Fibroblast of skin of abdomen (primary cell): ENCODE measurements at regions not wholly inside any gene's neighbourhood (a gene's known extent, or its start where the extent isn't known, plus 50 kb on each side); places are given as distances from the start of the nearest gene placed in this dataset.

ENCODE experiments used
- DNase-seq: peaks from one replicate; pipeline ENCODE4 v3.0.0-alpha.2; 2013

- no peak for DNase-seq
Measured at GRCh38 chr2:81263989-81264388, 959.4 kb upstream of the LRRTM1 start.

DNA sequence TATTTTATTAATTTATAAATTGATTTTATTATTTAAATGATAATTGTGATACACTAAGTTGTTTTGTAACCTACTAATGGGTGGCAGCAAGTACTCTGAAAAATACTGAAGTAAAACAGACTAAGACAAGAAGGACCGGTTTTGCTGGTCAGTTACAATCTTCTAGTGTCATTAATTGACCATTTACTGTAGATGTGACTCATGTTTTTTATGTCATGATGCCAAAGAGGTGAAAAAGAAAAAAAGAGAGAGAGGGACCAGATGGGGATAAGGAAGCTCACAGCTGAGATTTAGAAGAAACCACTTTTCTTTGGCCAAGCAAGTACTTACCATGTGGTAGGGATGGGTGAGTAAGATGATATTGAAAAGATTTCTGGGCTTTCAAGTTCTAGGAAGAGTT, 955.8 kb upstream of the LRRTM1 start:
- no peak for DNase-seq

- DNase-seq = no peak
Measured at GRCh38 chr2:81250270-81250669, 945.7 kb upstream of the LRRTM1 start.

DNA sequence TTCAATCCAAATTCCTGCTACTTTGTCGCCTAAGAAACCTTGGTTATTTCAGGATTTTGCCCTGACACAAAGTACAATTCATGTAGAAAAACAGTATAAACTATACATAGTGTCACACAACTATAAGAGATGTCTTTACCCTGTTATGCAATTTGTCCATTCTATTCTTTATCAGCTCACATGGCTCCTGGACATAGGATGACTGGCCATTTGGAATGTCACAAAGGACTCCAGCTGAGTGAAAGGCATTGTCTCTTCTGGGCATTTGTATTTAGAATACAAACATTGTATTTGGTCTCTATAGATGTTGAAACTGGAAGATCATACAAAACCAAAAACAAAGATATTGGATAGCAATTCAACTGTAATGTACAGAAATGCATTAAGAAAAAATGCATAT, 944.6 kb upstream of the LRRTM1 start:
- DNase-seq = no peak

DNA sequence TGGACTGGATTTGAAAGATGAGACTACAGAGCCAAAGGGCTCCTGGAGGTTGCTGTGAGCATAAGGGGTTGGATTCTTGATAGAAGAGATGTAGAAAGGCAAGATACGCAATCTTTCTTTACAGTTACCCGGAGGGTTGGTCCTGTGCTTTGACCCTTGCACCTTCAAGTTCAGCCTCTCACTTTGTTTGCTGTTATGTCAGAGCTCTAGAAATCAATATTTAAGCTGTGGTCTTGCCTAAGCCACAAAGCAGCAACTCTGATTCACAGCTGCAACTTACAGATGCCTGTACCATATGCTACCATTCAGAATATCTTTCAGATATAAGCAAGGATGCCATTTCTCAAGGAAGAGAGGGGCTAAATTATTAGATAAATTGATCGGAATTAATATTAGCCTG, 943.1 kb upstream of the LRRTM1 start:
- DNase-seq = no peak

DNA sequence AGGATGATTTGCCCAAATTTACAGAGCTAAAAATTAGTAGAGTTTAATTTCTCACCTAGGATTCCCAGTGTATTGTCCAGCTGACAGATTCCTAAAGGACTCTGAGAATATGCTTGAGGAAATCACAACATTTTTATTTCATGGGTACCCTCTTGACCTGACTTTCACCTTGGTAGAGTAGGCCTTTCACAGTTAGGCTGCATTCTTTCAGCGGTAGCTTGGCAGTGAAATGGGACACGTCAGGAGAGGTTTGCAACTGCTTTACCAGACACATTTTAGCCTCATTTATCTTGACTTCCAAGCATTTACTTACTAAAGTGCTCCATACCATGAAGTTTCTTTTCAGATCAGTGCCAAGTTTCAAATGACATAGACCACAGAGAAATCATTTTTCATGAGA, 937.9 kb upstream of the LRRTM1 start:
- DNase-seq = no peak

- DNase-seq = no peak
Measured at GRCh38 chr2:81238462-81238861, 933.9 kb upstream of the LRRTM1 start.

DNA sequence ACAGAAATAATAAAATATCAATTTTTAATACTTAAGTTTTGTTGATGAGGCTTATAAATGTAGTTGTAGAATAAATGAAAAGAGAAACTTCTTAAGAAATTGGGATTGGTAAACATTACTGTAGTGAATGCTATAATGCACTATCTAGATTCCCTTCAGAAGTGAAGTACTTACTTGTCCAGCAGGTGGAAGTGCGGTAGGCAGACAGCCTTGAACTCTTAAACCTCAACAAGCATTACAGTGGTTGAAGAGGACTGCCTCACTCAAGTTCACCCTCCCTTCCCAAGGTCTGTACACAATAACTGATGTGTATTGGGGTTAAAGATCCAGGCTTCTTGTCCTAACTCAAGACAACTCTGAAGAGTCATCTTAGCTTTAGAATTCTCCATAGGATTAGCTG, 931.0 kb upstream of the LRRTM1 start:
- no peak for DNase-seq

DNA sequence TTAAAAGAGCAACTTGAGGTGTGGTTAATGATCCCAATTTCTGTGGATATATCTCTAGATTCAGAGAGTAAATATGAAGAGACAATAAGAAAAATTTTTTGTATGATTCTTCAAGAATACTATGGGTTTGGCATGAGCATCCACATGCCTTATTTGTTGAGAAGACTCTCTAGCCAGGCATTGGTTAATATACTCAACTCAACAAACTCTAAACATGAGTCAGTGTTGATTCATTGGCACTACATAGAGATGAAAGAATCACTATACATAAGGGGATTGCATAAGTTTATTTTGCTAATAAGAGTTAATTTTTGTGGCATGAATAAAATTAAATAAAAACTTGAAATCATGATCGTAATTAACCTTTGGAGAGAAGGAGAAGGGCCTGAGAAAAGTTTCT, 930.2 kb upstream of the LRRTM1 start:
- no peak for DNase-seq

DNA sequence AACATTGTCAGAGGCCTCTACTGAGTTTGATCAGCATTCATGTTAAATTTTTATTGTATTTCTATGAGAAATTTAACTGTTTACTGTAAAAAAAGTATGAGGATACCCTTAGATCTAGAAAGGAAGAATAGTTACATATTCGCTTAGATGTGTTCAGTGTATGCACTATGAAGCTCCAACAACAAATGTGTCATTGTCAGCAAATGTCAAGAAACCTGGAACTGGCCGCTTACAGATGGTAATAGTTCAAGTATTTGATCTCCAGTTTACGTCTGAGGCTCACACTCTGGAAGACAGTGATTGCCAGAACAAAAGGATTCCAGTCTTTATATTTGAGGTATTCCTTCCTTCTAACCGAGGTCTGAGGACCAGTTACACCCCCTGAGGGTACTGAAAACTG, 921.2 kb upstream of the LRRTM1 start:
- DNase-seq = no peak

DNA sequence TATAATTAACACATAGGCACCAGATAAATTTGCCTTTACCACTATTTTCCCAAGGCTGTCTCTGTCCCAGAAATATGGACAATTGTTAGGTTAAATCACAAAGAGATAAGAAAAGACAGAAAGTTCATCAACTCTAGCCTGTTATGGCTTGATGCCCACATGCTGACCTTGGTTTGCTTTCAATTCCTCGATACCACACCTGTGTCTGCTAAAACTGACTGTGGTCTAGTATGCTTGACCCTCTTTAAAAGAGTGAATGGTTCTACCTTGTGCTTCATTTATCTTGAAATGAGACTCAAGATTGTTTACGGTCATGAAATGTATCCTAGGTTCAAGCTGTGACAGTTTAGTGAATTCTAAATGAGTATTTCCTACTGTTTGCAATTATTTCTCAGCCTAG, 909.0 kb upstream of the LRRTM1 start:
- DNase-seq = no peak

GRCh38 chr2:81206216-81206615, 901.7 kb upstream of the LRRTM1 start:
- DNase-seq = no peak

DNA sequence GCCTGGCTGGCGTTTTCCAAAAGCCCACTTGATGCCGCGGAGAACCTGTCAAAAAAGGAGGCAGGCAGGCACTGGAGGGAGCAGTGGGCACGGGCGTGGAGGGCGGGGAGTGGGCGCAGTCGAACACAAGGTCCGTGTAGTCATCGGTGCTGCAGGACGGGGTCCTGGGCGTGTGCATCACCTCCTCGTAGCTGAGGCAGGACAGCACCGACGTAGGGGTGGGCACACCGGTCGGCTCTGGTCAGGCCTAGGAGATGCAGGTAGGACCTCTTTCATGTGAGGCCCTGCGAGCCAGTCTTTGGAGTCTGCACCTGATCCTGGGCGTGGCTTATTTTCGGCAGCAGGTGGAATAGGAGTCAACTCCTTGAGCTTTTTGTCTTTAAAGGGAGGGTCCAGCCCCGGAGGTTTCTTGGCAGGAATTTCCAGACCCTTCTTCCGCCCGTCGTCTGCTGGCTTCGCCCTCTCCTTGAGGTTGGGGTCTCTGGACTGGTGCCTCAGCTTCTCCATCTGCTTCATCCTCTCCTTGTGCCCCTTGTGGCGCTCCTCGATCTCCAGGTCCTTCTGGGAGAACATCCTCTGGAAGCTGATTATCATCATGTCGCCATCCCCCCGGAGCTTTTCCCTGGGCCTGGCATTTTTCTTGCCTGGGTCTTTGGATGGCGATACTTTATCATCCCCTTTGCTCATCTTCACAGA, 892.5 kb upstream of the LRRTM1 start:
- DNase-seq = no peak

DNA sequence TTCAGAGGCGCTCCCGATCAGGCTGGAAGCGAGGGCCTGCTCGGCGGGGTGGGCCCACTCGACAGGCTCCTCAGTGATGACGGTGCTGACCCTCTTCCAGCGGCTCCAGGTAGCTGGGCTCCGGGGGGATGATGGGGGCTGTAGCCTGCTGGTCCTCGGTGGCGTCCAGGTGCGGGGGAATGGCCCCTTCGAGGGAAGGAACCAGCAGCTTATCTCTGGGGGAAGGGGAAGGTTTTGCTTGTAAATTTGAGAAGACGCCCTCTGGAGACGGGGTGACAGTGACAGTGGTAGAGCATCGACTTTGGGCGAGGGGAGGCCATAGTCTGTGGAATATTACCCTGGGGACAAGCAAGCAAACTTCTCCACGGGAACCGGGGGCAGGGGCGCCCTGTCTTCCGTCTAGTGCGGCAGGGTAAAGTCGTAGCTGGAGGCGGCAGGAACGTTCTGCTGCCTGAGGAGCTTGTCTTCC, 891.9 kb upstream of the LRRTM1 start:
- no peak for DNase-seq

- no peak for DNase-seq
Measured at GRCh38 chr2:81195774-81196382, 891.3 kb upstream of the LRRTM1 start.

DNA sequence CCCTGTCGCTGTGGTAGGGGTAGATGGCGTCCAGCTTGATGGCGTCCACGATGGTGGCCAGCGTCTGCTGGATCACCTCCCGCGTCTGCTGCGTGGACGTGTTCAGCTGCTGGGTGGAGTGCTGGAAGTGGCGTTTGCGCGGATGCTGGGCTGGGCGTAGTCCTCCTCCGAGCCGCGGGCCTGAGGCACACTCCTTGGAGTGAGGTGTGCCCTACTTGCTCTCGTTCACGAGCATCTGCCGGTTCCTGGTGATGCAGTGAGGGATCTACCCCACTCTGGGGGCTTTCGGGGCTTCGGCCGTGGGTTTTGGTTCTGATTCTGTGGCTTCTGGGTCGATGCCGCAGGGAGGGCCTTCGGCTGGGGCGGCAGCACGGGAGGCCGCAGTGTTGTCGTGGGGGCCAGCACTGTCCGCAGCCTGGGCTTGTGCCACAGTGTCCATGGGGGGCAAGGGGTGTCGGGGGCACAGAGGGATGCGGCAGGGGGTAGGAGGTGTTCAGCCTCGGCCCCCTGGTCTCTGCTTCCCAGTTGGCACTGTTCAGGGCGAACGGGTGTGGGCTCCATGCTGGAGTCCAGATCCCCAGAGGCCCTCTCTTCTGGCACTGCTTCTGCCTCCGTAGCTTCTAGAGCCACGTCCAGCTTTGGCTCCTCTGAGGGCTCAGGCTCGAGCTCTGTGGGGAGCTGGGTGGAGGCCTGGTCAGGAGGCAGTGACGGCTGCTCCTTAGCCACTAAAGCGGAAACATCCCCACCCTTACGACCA, 890.6 kb upstream of the LRRTM1 start:
- DNase-seq = no peak

DNA sequence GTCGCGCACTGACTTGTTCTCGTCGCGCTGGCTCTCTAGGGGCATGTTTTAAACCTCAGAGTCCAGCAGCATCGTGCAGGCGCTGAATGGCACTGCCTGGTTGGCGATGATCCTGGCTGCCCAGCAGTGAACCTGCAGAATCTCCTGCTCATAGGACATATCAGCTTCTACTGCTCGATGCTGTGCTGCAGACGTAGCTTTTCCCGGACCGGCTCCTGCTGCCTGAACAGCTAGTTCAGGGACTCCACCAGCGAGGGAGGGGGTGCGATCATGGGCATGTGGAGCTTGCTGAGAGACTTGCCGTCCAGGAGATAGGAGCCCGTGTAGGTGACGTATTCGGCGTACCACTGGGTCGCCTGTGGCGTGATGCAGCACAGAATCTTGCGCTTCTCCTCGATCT, 890.0 kb upstream of the LRRTM1 start:
- DNase-seq = no peak

- no peak for DNase-seq
Measured at GRCh38 chr2:81194176-81194575, 889.6 kb upstream of the LRRTM1 start.

DNA sequence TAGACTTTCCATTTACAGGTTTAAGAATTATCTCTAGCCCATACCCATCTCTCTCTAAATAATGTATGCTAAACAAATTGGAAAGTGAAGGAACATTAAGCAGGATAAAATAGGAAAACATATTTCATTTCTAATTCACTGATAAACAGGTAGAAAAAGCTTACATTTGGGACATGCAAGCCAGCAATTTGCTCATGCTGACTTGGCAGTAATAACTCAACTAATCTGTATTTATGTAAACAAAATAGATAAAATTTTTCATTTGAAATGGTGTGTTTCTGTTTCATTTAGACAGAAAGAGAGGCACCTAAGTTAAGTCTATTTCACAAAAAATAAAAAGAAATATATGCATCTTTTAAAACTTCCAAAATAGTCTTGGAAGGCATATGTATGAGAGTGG, 877.3 kb upstream of the LRRTM1 start:
- no peak for DNase-seq

DNA sequence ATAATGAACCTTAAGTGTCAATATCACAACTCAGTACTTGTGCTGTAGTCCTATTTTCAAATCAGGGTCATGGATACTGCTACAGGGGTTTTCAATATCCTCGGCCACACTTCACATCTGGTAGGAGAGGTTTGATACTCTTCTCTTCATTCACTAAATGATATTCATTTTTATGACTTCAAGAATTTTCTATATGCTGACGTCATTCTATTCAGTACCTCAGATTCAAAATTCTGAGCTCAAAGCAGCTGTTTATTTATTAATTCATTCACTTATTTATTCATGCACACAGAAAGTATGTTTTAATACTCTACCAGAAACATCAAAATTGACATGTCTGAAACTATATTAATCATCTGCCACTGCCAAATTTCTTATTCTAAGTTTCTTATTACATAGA, 866.9 kb upstream of the LRRTM1 start:
- no peak for DNase-seq

DNA sequence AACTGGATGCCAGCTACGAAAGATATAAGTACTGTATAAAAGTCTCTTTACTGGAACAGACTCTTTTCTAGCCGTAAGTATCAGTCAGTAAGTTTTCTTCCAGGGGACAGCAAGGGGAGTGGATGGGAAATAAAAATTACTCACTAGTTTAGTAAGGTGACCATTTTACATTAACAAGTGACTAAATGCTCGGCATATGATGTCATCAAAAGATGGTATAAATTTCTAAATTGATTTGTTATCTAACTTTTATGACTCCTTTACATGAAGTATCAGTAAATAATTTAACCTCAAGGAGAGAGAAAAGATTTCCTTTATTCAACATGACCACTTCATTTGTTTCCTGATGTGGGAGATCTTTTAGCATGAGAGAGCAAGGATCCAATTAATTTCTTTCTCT, 859.0 kb upstream of the LRRTM1 start:
- DNase-seq = no peak

GRCh38 chr2:81158505-81158904, 854.0 kb upstream of the LRRTM1 start:
- DNase-seq = no peak

GRCh38 chr2:81148323-81148722, 843.8 kb upstream of the LRRTM1 start:
- no peak for DNase-seq

DNA sequence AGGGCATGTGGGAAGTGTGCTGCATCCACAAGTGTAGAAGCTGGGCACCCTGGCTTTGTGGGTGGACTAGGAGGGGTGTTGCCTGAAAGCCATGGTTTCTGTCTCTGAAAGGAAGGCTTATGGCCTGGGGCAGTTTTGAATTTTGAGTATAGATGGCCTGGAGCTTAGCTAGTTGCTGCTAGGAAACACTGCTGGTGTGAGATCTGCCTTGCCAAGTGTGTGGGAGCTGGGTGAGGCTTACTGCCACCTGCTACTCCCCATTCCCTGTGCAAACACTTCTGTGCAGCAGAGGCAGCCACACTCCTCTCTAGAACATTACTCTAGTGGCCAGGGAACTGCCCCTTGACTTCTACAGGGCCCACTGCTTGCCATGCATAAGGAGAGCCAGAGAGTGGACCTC, 831.7 kb upstream of the LRRTM1 start:
- no peak for DNase-seq
